GM23338 (cell line): ENCODE measurements at regions not wholly inside any gene's neighbourhood (a gene's known extent, or its start where the extent isn't known, plus 50 kb on each side); places are given as distances from the start of the nearest gene placed in this dataset.

Source experiments
- ATAC-seq: fragments of 200-7000 bp; cut with Tn5 transposase; 3 replicates; pipeline ENCODE4 v1.9.1; 2020
- DNase-seq: peaks from one replicate; pipeline ENCODE4 v3.0.0-alpha.2; 2015; ENCODE audit warnings: low spot score
- H2AFZ ChIP-seq: fragments of 200-600 bp; sonication (generic); 2 replicates; pipeline ENCODE4 v1.8.0; 2016; ENCODE audit warnings: antibody characterized with exemption, mild to moderate bottlenecking, moderate library complexity
- H3F3A ChIP-seq: fragments of 200-600 bp; sonication (generic); replicated peaks from 2 replicates; pipeline ENCODE4 v1.8.0; 2017; ENCODE audit warnings: antibody characterized with exemption, mixed run types, low read depth
- H3K27ac ChIP-seq: fragments of 200-600 bp; sonication (generic); 2 replicates; pipeline ENCODE4 v1.6.1; 2016; ENCODE audit warnings: low read depth
- H3K27me3 ChIP-seq: fragments of 200-600 bp; sonication (generic); 2 replicates; pipeline ENCODE4 v1.8.0; 2016; ENCODE audit warnings: mild to moderate bottlenecking, mixed run types, moderate library complexity; ENCODE audit not compliant: insufficient read depth
- H3K36me3 ChIP-seq: fragments of 200-600 bp; sonication (generic); 2 replicates; pipeline ENCODE4 v1.8.0; 2016; ENCODE audit warnings: mild to moderate bottlenecking; ENCODE audit not compliant: insufficient read depth
- H3K4me1 ChIP-seq: fragments of 200-600 bp; sonication (generic); 2 replicates; pipeline ENCODE4 v1.8.0; 2016; ENCODE audit warnings: mild to moderate bottlenecking, moderate library complexity; ENCODE audit not compliant: insufficient read depth
- H3K4me2 ChIP-seq: fragments of 200-600 bp; sonication (generic); 2 replicates; pipeline ENCODE4 v1.7.1; 2017; ENCODE audit warnings: mixed run types
- H3K4me3 ChIP-seq: fragments of 200-600 bp; sonication (generic); 2 replicates; pipeline ENCODE4 v1.6.1; 2016; ENCODE audit warnings: mixed run types
- H3K79me2 ChIP-seq: fragments of 200-600 bp; sonication (generic); replicated peaks from 2 replicates; pipeline ENCODE4 v1.8.0; 2017; ENCODE audit warnings: mild to moderate bottlenecking; ENCODE audit not compliant: insufficient read depth
- H3K9me2 ChIP-seq: fragments of 200-600 bp; sonication (generic); 2 replicates; pipeline ENCODE4 v1.8.0; 2017; ENCODE audit not compliant: insufficient read depth
- H4K20me1 ChIP-seq: fragments of 200-600 bp; sonication (generic); replicated peaks from 2 replicates; pipeline ENCODE4 v1.8.0; 2017; ENCODE audit warnings: mild to moderate bottlenecking; ENCODE audit not compliant: insufficient read depth
- H3K27ac Mint-ChIP-seq: 2 replicates; pipeline ENCODE4 v1.8.0; 2020; ENCODE audit warnings: inconsistent platforms, mild to moderate bottlenecking, moderate library complexity, mixed read lengths
- H3K27me3 Mint-ChIP-seq: 3 replicates; pipeline ENCODE4 v1.8.0; 2022; ENCODE audit warnings: low read depth, mild to moderate bottlenecking, moderate library complexity, mixed read lengths, inconsistent platforms; ENCODE audit not compliant: insufficient read depth, poor library complexity
- H3K36me3 Mint-ChIP-seq: 3 replicates; pipeline ENCODE4 v1.8.0; 2021; ENCODE audit warnings: low read depth, mild to moderate bottlenecking, inconsistent platforms, moderate library complexity, mixed read lengths
- H3K4me1 Mint-ChIP-seq: 3 replicates; pipeline ENCODE4 v1.8.0; 2020; ENCODE audit warnings: mild to moderate bottlenecking, inconsistent platforms, mixed read lengths
- H3K4me3 Mint-ChIP-seq: 3 replicates; pipeline ENCODE4 v1.8.0; 2021; ENCODE audit warnings: moderate library complexity, mild to moderate bottlenecking, inconsistent platforms, mixed read lengths
- H3K9me3 Mint-ChIP-seq: 3 replicates; pipeline ENCODE4 v1.8.0; 2020; ENCODE audit warnings: moderate library complexity, mild to moderate bottlenecking, inconsistent platforms, mixed read lengths
- CREB1 ChIP-seq: fragments of 250-450 bp; sonication (Bioruptor Pico); IDR thresholded peaks from 2 replicates; pipeline ENCODE4 v1.5.0; 2020; ENCODE audit warnings: low read depth, mild to moderate bottlenecking, moderate library complexity
- CTCF ChIP-seq, 2 experiments: fragments of 200-600 bp in 1 of 2; sonication (generic) in 1 of 2; conservative IDR thresholded peaks; 2 replicates each; pipeline versions ENCODE4 v1.5.1 to v1.6.1; 2016 to 2017; ENCODE audit warnings: antibody characterized with exemption in 2 of 2, low read depth in 2 of 2, mild to moderate bottlenecking in 2 of 2, moderate library complexity in 1 of 2
- ETS1 ChIP-seq: IDR thresholded peaks from 2 replicates; pipeline ENCODE4 v1.6.1; 2016; ENCODE audit warnings: antibody characterized with exemption
- EZH2 ChIP-seq: fragments of 200-600 bp; sonication (generic); IDR thresholded peaks from one replicate; pipeline ENCODE4 v1.8.0; 2017; ENCODE audit warnings: antibody characterized with exemption, mild to moderate bottlenecking, low read depth; ENCODE audit not compliant: unreplicated experiment
- EZH2phosphoT487 ChIP-seq: fragments of 200-600 bp; sonication (generic); IDR thresholded peaks from one replicate; pipeline ENCODE4 v1.8.1; 2018; ENCODE audit warnings: antibody characterized with exemption; ENCODE audit not compliant: unreplicated experiment
- JUNB ChIP-seq: IDR thresholded peaks from one replicate; pipeline ENCODE4 v1.6.1; 2016; ENCODE audit warnings: antibody characterized with exemption; ENCODE audit not compliant: unreplicated experiment
- NANOG ChIP-seq: IDR thresholded peaks from 2 replicates; pipeline ENCODE4 v1.6.1; 2016; ENCODE audit warnings: antibody characterized with exemption, borderline replicate concordance
- POLR2AphosphoS5 ChIP-seq: IDR thresholded peaks from 2 replicates; pipeline ENCODE4 v1.6.1; 2016; ENCODE audit warnings: antibody characterized with exemption, low read depth
- REST ChIP-seq: IDR thresholded peaks from one replicate; pipeline ENCODE4 v1.6.1; 2018; ENCODE audit warnings: antibody characterized with exemption; ENCODE audit not compliant: unreplicated experiment
- STAT1 ChIP-seq: IDR thresholded peaks from one replicate; pipeline ENCODE4 v1.6.1; 2016; ENCODE audit warnings: antibody characterized with exemption; ENCODE audit not compliant: unreplicated experiment
- ZNF114 ChIP-seq: fragments of 250-450 bp; sonication (Bioruptor Pico); IDR thresholded peaks from 2 replicates; pipeline ENCODE4 v1.5.0; 2020; ENCODE audit warnings: mild to moderate bottlenecking, moderate library complexity
- ZNF331 ChIP-seq: fragments of 250-450 bp; sonication (Bioruptor Pico); IDR thresholded peaks from 2 replicates; pipeline ENCODE4 v1.5.0; 2020; ENCODE audit warnings: low read depth, mild to moderate bottlenecking, moderate library complexity

GRCh38 chr5:165173651-165174050 is 1668.2 kb downstream of the MAT2B start:
- Mint-ChIP-seq H3K4me3 (no peak overlapping the region), H3K4me1 (peaks cover 9% of the 10 kb centered on the region; the same call in 2 of the 3 replicates), H3K36me3 (no peaks in the 10 kb centered on the region), H3K27me3 (no peaks in the 10 kb centered on the region), H3K27ac (no peak overlapping the region), H3K9me3 (no peaks in the 10 kb centered on the region)
- Histone ChIP-seq H3K4me2 (no peak overlapping the region), H3K27ac (no peak overlapping the region), H2AFZ (no peak overlapping the region), H3F3A (no peaks in the 10 kb centered on the region), H4K20me1 (no peaks in the 10 kb centered on the region), H3K36me3 (no peaks in the 10 kb centered on the region), H3K4me3 (no peak overlapping the region), H3K9me2 (0 out of 2 replicates have a peak, but pooled peaks cover 4% of the 10 kb centered on the region), H3K4me1 (0 out of 2 replicates have a peak, but pooled peaks cover 3% of the 10 kb centered on the region), H3K27me3 (no peaks in the 10 kb centered on the region), H3K79me2 (no peaks in the 10 kb centered on the region)
- no peak for DNase-seq
- no peak for ATAC-seq
- TF ChIP-seq EZH2phosphoT487 (no peak), ETS1 (no peak), REST (no peak), ZNF114 (no peak), POLR2AphosphoS5 (no peak), CTCF (conservative IDR thresholded peaks at IDR 0.05; ENCODE audit: low read depth in 2 of 2) (no peak), EZH2 (no peak), JUNB (no peak), CREB1 (no peak), STAT1 (no peak), NANOG (no peak)

- H4K20me1 ChIP-seq: no peaks in the 10 kb centered on the region
- H3K79me2 ChIP-seq: no peaks in the 10 kb centered on the region
- H3K36me3 ChIP-seq: no peaks in the 10 kb centered on the region
- no peaks in the 10 kb centered on the region for H3K27me3 ChIP-seq
- H3K27ac ChIP-seq: no peak overlapping the region
- Mint-ChIP-seq H3K27me3 (no peaks in the 10 kb centered on the region), H3K27ac (no peak overlapping the region), H3K9me3 (no peaks in the 10 kb centered on the region), H3K36me3 (no peaks in the 10 kb centered on the region), H3K4me1 (peaks cover 9% of the 10 kb centered on the region; the same call in 2 of the 3 replicates), H3K4me3 (no peak overlapping the region)
- no peak overlapping the region for H2AFZ ChIP-seq
- DNase-seq (no peak), ATAC-seq (no peak)
- no peak overlapping the region for H3K4me3 ChIP-seq
- no peaks in the 10 kb centered on the region for H3F3A ChIP-seq
- no peak overlapping the region for H3K4me2 ChIP-seq
- 0 out of 2 replicates have a peak, but pooled peaks cover 4% of the 10 kb centered on the region for H3K9me2 ChIP-seq
- 0 out of 2 replicates have a peak, but pooled peaks cover 3% of the 10 kb centered on the region for H3K4me1 ChIP-seq
- TF ChIP-seq EZH2phosphoT487 (no peak), NANOG (no peak), JUNB (no peak), REST (no peak), ZNF331 (CRISPR knock-in tag) (no peak)
Measured at GRCh38 chr5:165175041-165175440, 1669.6 kb downstream of the MAT2B start.
